ENCODE measurements at regions not wholly inside any gene's neighbourhood (a gene's known extent, or its start where the extent isn't known, plus 50 kb on each side); places are given as distances from the start of the nearest gene placed in this dataset.

GRCh38 chr11:126113012-126113411 lies 50.3 kb upstream of the CDON start:
- TF ChIP-seq CTCF (IDR thresholded peaks at IDR 0.05; ENCODE audit: borderline replicate concordance, extremely low read depth, low read length, poor library complexity, severe bottlenecking) (no peak), EZH2 (IDR thresholded peaks at IDR 0.05; ENCODE audit: borderline replicate concordance, low read depth, low read length, severe bottlenecking) (no peak)

Measured in DND-41 (cell line).